ENCODE measurements at regions not wholly inside any gene's neighbourhood (a gene's known extent, or its start where the extent isn't known, plus 50 kb on each side); places are given as distances from the start of the nearest gene placed in this dataset.

DNA sequence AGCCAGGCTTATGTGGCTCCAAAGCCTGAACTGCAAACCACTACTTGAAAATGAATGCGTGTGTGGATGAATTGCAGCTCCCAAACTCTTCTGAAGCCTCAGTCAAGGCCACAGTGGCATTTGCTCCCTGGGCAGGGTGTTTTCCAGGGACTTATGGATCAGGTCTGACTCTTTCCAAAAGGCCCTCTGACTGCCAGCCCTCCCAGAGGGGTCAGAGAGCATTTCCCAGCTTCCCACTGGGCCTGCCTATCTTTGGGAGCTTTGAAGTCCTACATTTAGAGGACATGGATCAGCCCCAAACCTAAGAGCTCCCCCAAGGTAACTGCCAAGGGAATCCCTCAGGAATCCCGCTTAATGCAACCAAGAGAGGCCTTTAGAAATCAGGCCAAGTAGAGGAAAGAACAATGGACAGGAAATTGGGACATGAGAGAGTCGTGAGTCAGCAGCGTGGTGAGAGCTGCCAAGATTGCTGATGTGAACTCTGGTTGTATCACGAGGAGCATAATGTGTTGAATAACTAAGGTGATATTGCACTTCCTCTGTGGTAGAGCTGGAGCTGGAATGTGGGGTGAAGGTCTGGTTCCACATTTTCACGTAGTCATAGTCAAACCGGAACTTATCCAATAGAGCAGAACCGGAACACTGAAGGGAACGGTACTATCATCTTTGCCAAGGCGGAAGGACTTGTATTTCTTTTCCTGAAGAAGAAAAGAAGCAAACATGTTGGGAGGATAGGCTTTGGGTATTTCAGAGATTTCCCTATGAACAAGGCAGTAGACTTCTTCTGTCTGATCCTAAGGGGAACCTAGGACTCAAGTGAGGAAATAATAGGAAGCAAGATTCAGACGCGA lies 99.4 kb upstream of the JUN start (continued):
- TF ChIP-seq FOXJ3 (CRISPR knock-in tag; IDR thresholded peaks at IDR 0.05) (no peak), ZNF583 (CRISPR knock-in tag; IDR thresholded peaks at IDR 0.05) (peak; percentile 72; the same call in 1 of the 2 replicates), GTF2B (IDR thresholded peaks at IDR 0.05; ENCODE audit: extremely low read depth, insufficient read length) (no peak), GABPB1 (CRISPR knock-in tag; IDR thresholded peaks at IDR 0.05) (0 out of 2 replicates have a peak, but pooled peaks have one; percentile 30), CLOCK (CRISPR knock-in tag; IDR thresholded peaks at IDR 0.05; ENCODE audit: borderline replicate concordance) (peak; percentile 22; the same call in 1 of the 2 replicates), GTF2A2 (tag; IDR thresholded peaks at IDR 0.05) (0 out of 2 replicates have a peak, but pooled peaks have one; percentile 64), CBFA2T3 (IDR thresholded peaks at IDR 0.05) (peak; percentile 70), LCOR (CRISPR knock-in tag; IDR thresholded peaks at IDR 0.05) (peak; percentile 78), ETV6 (IDR thresholded peaks at IDR 0.05; ENCODE audit: borderline replicate concordance in 1 of 2, low read depth in 2 of 2, low read length in 1 of 2) (peak; percentile 44 to 52; a peak in 3 of 4 replicates), ETV6 (CRISPR knock-in tag; IDR thresholded peaks at IDR 0.05; ENCODE audit: borderline replicate concordance) (no peak), MBD2 (IDR thresholded peaks at IDR 0.05; ENCODE audit: borderline replicate concordance, low read depth) (peak; percentile 22), ZNF57 (CRISPR knock-in tag; IDR thresholded peaks at IDR 0.05) (no peak), JUN (IDR thresholded peaks at IDR 0.05; ENCODE audit: borderline replicate concordance, low read depth, low read length) (peak; percentile 77; the same call in 1 of the 2 replicates), JUN (CRISPR knock-in tag; IDR thresholded peaks at IDR 0.05; ENCODE audit: borderline replicate concordance) (no peak), ZNF175 (CRISPR knock-in tag; IDR thresholded peaks at IDR 0.05; ENCODE audit: low read depth) (peak; percentile 90), BRD9 (IDR thresholded peaks at IDR 0.05; ENCODE audit: low read depth, partially characterized antibody) (peak; percentile 4)
- TF ChIP-seq, protein P1, sequence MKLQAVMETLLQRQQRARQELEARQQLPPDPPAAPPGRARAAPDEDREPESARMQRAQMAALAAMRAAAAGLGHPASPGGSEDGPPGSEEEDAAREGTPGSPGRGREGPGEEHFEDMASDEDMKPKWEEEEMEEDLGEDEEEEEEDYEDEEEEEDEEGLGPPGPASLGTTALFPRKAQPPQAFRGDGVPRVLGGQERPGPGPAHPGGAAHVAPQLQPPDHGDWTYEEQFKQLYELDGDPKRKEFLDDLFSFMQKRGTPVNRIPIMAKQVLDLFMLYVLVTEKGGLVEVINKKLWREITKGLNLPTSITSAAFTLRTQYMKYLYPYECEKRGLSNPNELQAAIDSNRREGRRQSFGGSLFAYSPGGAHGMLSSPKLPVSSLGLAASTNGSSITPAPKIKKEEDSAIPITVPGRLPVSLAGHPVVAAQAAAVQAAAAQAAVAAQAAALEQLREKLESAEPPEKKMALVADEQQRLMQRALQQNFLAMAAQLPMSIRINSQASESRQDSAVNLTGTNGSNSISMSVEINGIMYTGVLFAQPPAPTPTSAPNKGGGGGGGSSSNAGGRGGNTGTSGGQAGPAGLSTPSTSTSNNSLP (IDR thresholded peaks at IDR 0.05; ENCODE audit: borderline replicate concordance, low read depth, low read length), result 0 out of 2 replicates have a peak, but pooled peaks have one; percentile 67
- TF ChIP-seq, protein P2, sequence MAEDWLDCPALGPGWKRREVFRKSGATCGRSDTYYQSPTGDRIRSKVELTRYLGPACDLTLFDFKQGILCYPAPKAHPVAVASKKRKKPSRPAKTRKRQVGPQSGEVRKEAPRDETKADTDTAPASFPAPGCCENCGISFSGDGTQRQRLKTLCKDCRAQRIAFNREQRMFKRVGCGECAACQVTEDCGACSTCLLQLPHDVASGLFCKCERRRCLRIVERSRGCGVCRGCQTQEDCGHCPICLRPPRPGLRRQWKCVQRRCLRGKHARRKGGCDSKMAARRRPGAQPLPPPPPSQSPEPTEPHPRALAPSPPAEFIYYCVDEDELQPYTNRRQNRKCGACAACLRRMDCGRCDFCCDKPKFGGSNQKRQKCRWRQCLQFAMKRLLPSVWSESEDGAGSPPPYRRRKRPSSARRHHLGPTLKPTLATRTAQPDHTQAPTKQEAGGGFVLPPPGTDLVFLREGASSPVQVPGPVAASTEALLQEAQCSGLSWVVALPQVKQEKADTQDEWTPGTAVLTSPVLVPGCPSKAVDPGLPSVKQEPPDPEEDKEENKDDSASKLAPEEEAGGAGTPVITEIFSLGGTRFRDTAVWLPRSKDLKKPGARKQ (CRISPR knock-in tag; IDR thresholded peaks at IDR 0.05), result no peak
- TF ChIP-seq, protein P3, sequence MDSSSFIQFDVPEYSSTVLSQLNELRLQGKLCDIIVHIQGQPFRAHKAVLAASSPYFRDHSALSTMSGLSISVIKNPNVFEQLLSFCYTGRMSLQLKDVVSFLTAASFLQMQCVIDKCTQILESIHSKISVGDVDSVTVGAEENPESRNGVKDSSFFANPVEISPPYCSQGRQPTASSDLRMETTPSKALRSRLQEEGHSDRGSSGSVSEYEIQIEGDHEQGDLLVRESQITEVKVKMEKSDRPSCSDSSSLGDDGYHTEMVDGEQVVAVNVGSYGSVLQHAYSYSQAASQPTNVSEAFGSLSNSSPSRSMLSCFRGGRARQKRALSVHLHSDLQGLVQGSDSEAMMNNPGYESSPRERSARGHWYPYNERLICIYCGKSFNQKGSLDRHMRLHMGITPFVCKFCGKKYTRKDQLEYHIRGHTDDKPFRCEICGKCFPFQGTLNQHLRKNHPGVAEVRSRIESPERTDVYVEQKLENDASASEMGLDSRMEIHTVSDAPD (CRISPR knock-in tag; IDR thresholded peaks at IDR 0.05), result 0 out of 2 replicates have a peak, but pooled peaks have one; percentile 52
